Endodermal cell (in vitro differentiated cells): ENCODE measurements at regions not wholly inside any gene's neighbourhood (a gene's known extent, or its start where the extent isn't known, plus 50 kb on each side); places are given as distances from the start of the nearest gene placed in this dataset.
A peak's percentile ranks its signal among the peaks of the same experiment; 100 is the strongest.

Experiments
- DNase-seq: peaks from one replicate; pipeline ENCODE4 v3.0.0-alpha.2; 2017
- H3K27ac ChIP-seq: 2 replicates; pipeline ENCODE4 v1.5.1; 2013; ENCODE audit warnings: mild to moderate bottlenecking, low read depth, low read length, moderate library complexity
- H3K27me3 ChIP-seq: 2 replicates; pipeline ENCODE4 v1.6.1; 2013; ENCODE audit warnings: mild to moderate bottlenecking, low read length, moderate library complexity; ENCODE audit not compliant: insufficient read depth, control insufficient read depth, poor library complexity, severe bottlenecking
- H3K36me3 ChIP-seq: 2 replicates; pipeline ENCODE4 v1.7.0; 2013; ENCODE audit warnings: mild to moderate bottlenecking, low read length, moderate library complexity; ENCODE audit not compliant: control insufficient read depth, insufficient read depth
- H3K4me1 ChIP-seq: one replicate; pipeline ENCODE4 v1.7.0; 2013; ENCODE audit warnings: low read length; ENCODE audit not compliant: control insufficient read depth, insufficient read depth
- H3K4me3 ChIP-seq: 2 replicates; pipeline ENCODE4 v1.5.1; 2013; ENCODE audit warnings: mild to moderate bottlenecking, low read length, moderate library complexity
- H3K9ac ChIP-seq: 2 replicates; pipeline ENCODE4 v1.6.1; 2013; ENCODE audit warnings: mild to moderate bottlenecking, low read length, moderate library complexity; ENCODE audit not compliant: poor library complexity, severe bottlenecking; ENCODE audit errors: extremely low read depth
- H3K9me3 ChIP-seq: 2 replicates; pipeline ENCODE4 v1.6.1; 2013; ENCODE audit warnings: mild to moderate bottlenecking, low read length, moderate library complexity; ENCODE audit not compliant: control insufficient read depth
- H3K27ac Mint-ChIP-seq: 2 replicates; pipeline ENCODE4 v1.8.0; 2020; ENCODE audit warnings: mixed read lengths
- H3K27me3 Mint-ChIP-seq: 2 replicates; pipeline ENCODE4 v1.8.0; 2021; ENCODE audit warnings: mild to moderate bottlenecking, mixed read lengths; ENCODE audit not compliant: insufficient read depth
- H3K36me3 Mint-ChIP-seq: 2 replicates; pipeline ENCODE4 v1.8.0; 2020; ENCODE audit warnings: low read depth, mixed read lengths
- H3K4me1 Mint-ChIP-seq: 2 replicates; pipeline ENCODE4 v1.8.0; 2020; ENCODE audit warnings: mixed read lengths
- H3K4me3 Mint-ChIP-seq: 2 replicates; pipeline ENCODE4 v1.8.0; 2020; ENCODE audit warnings: mild to moderate bottlenecking, moderate library complexity, mixed read lengths
- H3K9me3 Mint-ChIP-seq: 2 replicates; pipeline ENCODE4 v1.8.0; 2020; ENCODE audit warnings: mild to moderate bottlenecking, mixed read lengths
- WGBS, 2 experiments: methylation state at CpG; one replicate each; pipeline versions ENCODE4 v1.1.5 to v1.1.7; 2013; ENCODE audit warnings: missing lambda C conversion rate in 2 of 2, mixed read lengths in 1 of 2; ENCODE audit not compliant: insufficient coverage in 1 of 2, insufficient read length in 1 of 2; 5-methylcytosine and 5-hydroxymethylcytosine counted together
- TF ChIP-seq, protein P1 (sequence below): fragments of 200-600 bp; sonication (generic); conservative IDR thresholded peaks from 2 replicates; pipeline ENCODE4 v1.5.0; 2021; ENCODE audit warnings: antibody characterized with exemption, mild to moderate bottlenecking

DNA sequence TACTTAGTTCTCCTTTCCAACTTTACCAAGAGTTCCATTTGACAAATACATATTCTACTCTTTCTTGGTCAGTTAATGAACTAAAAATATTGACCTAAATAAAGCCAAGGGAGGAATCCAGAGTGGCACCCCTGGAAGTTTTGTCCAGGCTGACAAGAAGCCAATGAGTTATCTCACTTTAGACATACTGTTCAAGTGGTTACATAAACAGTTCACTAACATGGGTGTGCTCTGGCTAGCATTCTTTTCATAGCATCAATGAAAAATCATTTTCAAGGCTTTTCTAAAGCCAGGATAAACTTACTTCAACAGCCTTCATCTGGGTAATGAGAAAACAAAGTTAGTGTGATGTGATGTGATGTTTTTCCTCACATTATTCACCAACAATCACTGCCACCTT is 649.4 kb downstream of the TDRD15 start:
- H3K27ac Mint-ChIP-seq, result no peak overlapping the region
- no peaks in the 10 kb centered on the region for H3K36me3 Mint-ChIP-seq
- no peaks in the 10 kb centered on the region for H3K27me3 Mint-ChIP-seq
- peaks cover 10% of the 10 kb centered on the region for H3K4me1 Mint-ChIP-seq
- TF ChIP-seq, protein P1, sequence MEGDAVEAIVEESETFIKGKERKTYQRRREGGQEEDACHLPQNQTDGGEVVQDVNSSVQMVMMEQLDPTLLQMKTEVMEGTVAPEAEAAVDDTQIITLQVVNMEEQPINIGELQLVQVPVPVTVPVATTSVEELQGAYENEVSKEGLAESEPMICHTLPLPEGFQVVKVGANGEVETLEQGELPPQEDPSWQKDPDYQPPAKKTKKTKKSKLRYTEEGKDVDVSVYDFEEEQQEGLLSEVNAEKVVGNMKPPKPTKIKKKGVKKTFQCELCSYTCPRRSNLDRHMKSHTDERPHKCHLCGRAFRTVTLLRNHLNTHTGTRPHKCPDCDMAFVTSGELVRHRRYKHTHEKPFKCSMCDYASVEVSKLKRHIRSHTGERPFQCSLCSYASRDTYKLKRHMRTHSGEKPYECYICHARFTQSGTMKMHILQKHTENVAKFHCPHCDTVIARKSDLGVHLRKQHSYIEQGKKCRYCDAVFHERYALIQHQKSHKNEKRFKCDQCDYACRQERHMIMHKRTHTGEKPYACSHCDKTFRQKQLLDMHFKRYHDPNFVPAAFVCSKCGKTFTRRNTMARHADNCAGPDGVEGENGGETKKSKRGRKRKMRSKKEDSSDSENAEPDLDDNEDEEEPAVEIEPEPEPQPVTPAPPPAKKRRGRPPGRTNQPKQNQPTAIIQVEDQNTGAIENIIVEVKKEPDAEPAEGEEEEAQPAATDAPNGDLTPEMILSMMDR, result no peak
- no peaks in the 10 kb centered on the region for H3K9me3 ChIP-seq
- H3K4me3 Mint-ChIP-seq, result no peak overlapping the region
- H3K4me1 ChIP-seq, result peaks cover 9% of the 10 kb centered on the region
- H3K36me3 ChIP-seq, result no peaks in the 10 kb centered on the region
- H3K4me3 ChIP-seq, result no peak overlapping the region
- no peaks in the 10 kb centered on the region for H3K9me3 Mint-ChIP-seq
- H3K27me3 ChIP-seq, result no peaks in the 10 kb centered on the region
- H3K9ac ChIP-seq, result no peak overlapping the region
- no peak overlapping the region for H3K27ac ChIP-seq
- no peak for DNase-seq

DNA sequence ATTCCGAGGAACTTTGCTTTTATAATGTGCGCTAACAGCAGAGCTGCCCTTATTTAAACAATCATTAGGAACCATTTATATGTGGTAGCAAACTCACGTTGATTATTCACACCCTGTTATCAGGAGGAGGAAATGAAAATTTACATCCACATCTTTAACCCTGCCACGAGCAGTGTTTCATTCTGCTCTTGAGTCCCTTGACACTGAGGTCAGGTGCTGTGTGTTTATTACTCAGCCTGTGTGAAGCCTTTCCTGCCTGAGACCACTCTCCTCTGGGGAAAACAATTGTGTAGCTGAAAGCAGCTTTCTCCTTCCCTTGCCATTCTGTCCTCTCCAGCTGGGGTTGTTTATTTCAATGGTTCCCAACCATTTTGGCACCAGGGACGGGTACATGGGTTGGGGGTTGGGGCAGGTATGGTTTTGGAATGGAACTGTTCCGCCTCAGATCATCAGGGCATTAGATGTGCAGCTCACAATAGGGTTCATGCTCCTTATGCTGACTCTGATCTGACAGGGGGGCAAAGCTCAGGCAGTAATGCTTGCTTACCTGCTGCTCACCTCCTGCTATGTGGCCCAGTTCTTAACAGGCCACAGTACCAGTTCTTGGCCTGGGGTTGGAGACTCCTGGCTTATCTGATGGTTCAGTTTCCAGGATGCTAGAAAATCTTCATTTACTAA is 651.1 kb downstream of the TDRD15 start:
- H3K27me3 Mint-ChIP-seq, result no peaks in the 10 kb centered on the region
- Histone ChIP-seq H3K4me3 (no peak overlapping the region), H3K27ac (no peak overlapping the region), H3K9me3 (no peaks in the 10 kb centered on the region), H3K9ac (no peak overlapping the region), H3K36me3 (no peaks in the 10 kb centered on the region), H3K27me3 (no peaks in the 10 kb centered on the region), H3K4me1 (peaks cover 9% of the 10 kb centered on the region)
- peak; percentile 48 for DNase-seq
- no peak overlapping the region for H3K4me3 Mint-ChIP-seq
- H3K36me3 Mint-ChIP-seq, result no peaks in the 10 kb centered on the region
- TF ChIP-seq, protein P1, result no peak
- peaks cover 10% of the 10 kb centered on the region for H3K4me1 Mint-ChIP-seq
- WGBS, 2 experiments, result 65 to 76% methylated on average over 2 to 6 of the region's 6 CpGs
- H3K9me3 Mint-ChIP-seq, result no peaks in the 10 kb centered on the region
- no peak overlapping the region for H3K27ac Mint-ChIP-seq

DNA sequence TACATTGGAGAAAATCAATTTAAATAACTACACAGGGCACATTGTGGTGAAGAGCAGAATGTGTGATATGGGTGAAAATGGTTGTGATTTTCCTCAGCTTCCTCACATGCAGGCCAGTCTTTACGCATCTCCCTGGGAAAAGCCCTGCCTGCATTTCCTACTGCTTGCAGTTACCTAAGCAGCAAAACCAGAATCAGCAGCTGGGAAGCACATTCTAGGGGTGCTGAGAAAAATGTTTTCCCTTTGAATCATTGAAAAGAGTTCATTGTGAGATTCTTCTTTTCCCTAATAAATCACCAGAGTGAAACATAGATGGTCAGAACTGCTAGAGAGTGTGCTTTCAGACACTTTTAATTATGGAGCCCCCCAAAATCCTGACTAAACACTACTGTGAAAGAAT is 656.0 kb downstream of the TDRD15 start:
- no peaks in the 10 kb centered on the region for H3K36me3 ChIP-seq
- H3K4me3 Mint-ChIP-seq, result no peak overlapping the region
- WGBS, 2 experiments, result 100% methylated on average over 1 of the region's 1 CpG; no CpG with 5 or more reads in 1 of the 2 experiments
- H3K9me3 ChIP-seq, result no peaks in the 10 kb centered on the region
- H3K4me3 ChIP-seq, result no peak overlapping the region
- H3K9ac ChIP-seq, result no peak overlapping the region
- H3K9me3 Mint-ChIP-seq, result no peaks in the 10 kb centered on the region
- peaks cover 6% of the 10 kb centered on the region for H3K4me1 Mint-ChIP-seq
- no peak overlapping the region for H3K27ac Mint-ChIP-seq
- no peaks in the 10 kb centered on the region for H3K27me3 ChIP-seq
- H3K36me3 Mint-ChIP-seq, result no peaks in the 10 kb centered on the region
- H3K27ac ChIP-seq, result no peak overlapping the region
- H3K4me1 ChIP-seq, result peaks cover 3% of the 10 kb centered on the region
- DNase-seq, result no peak
- TF ChIP-seq, protein P1, result no peak
- H3K27me3 Mint-ChIP-seq, result no peaks in the 10 kb centered on the region
